HCT116 (cell line): ENCODE measurements at regions not wholly inside any gene's neighbourhood (a gene's known extent, or its start where the extent isn't known, plus 50 kb on each side); places are given as distances from the start of the nearest gene placed in this dataset.

ENCODE experiments used
- ATAC-seq: fragments of 200-7000 bp; cut with Tn5 transposase; 2 replicates; pipeline ENCODE4 v1.9.1; 2020; ENCODE audit warnings: mild to moderate bottlenecking, moderate library complexity
- BruUV-seq: library from RNA; stranded (reverse); fragments of 400-500 nt; replicated peaks from 2 replicates; lab custom pipeline; 2021; lab: Mats Ljungman, UMichigan
- CTCF ChIA-PET: fragments of 300-600 bp; sonication (Branson Sonifier 250); formaldehyde crosslinking; loops from one replicate; lab custom pipeline; 2021; ENCODE audit warnings: antibody characterized with exemption; lab: Charles Lee
- POLR2A ChIA-PET: fragments of 300-600, 350-600 bp; sonication (Branson Sonifier 250); formaldehyde crosslinking; loops from one replicate; lab custom pipeline; 2021; ENCODE audit warnings: antibody characterized with exemption; lab: Charles Lee
- RAD21 ChIA-PET, 2 experiments: fragments of 300-600 bp; sonication (Branson Sonifier 250); formaldehyde crosslinking; loops; one replicate each; lab custom pipeline; 2023; ENCODE audit warnings: low total read pairs in 2 of 2; ENCODE audit not compliant: uncharacterized antibody in 2 of 2, unreplicated experiment in 2 of 2, low non-redundant PET in 1 of 2; lab: Charles Lee
- DNase-seq: peaks from one replicate; pipeline ENCODE4 v3.0.0-alpha.2; 2010; ENCODE audit warnings: low read depth, low spot score
- H2AFZ ChIP-seq: fragments of 200-600 bp; shearing (Covaris generic), sonication (generic); 2 replicates; pipeline ENCODE4 v1.6.1; 2017; ENCODE audit warnings: low read depth, mixed run types, mixed read lengths, antibody characterized with exemption, low read length; ENCODE audit not compliant: poor library complexity, severe bottlenecking
- H3K27ac ChIP-seq: 2 replicates; pipeline ENCODE4 v1.5.1; 2012; ENCODE audit warnings: low read depth, low read length
- H3K27me3 ChIP-seq: fragments of 200-600 bp; sonication (generic); 2 replicates; pipeline ENCODE4 v1.6.1; 2016; ENCODE audit warnings: mixed run types, low read length, mixed read lengths; ENCODE audit not compliant: insufficient read depth
- H3K36me3 ChIP-seq, 2 experiments: fragments of 200-500 bp in 1 of 2; fragments of 200-600 bp in 1 of 2; sonication (Bioruptor generic) in 1 of 2; sonication (generic) in 1 of 2; 2 replicates each; pipeline versions ENCODE4 v1.5.1 to v1.6.1; 2014 to 2016; ENCODE audit warnings: low read length in 2 of 2, inconsistent platforms in 1 of 2, mixed read lengths in 1 of 2, mixed run types in 1 of 2; ENCODE audit not compliant: insufficient read depth in 2 of 2, control insufficient read depth in 1 of 2
- H3K4me1 ChIP-seq, 2 experiments: fragments of 200-600 bp in 1 of 2; sonication (generic) in 1 of 2; 2 replicates each; pipeline versions ENCODE4 v1.5.1 to v1.6.1; 2012 to 2017; ENCODE audit warnings: low read length in 2 of 2, inconsistent platforms in 1 of 2, mild to moderate bottlenecking in 1 of 2, mixed read lengths in 1 of 2, mixed run types in 1 of 2, moderate library complexity in 1 of 2; ENCODE audit not compliant: insufficient read depth in 2 of 2, control insufficient read depth in 1 of 2
- H3K4me2 ChIP-seq: fragments of 200-600 bp; sonication (generic); 2 replicates; pipeline ENCODE4 v1.6.1; 2017; ENCODE audit warnings: mixed run types, low read length, mixed read lengths
- H3K4me3 ChIP-seq, 2 experiments: fragments of 200-600 bp in 1 of 2; sonication (generic) in 1 of 2; replicated peaks in 1 of 2; 2 replicates each; pipeline ENCODE4 v1.5.1; 2011 to 2016; ENCODE audit warnings: low read length in 2 of 2, control low read depth in 1 of 2, low read depth in 1 of 2, mild to moderate bottlenecking in 1 of 2, mixed read lengths in 1 of 2, mixed run types in 1 of 2
- H3K79me2 ChIP-seq: fragments of 200-600 bp; sonication (generic); 2 replicates; pipeline ENCODE4 v1.6.1; 2017; ENCODE audit warnings: mild to moderate bottlenecking, mixed run types, low read length, moderate library complexity, mixed read lengths; ENCODE audit not compliant: insufficient read depth
- H3K9ac ChIP-seq: fragments of 200-600 bp; sonication (generic); 2 replicates; pipeline ENCODE4 v1.6.1; 2016; ENCODE audit warnings: low read length, mixed read lengths
- H3K9me2 ChIP-seq: fragments of 200-600 bp; sonication (generic), shearing (Covaris generic); 2 replicates; pipeline ENCODE4 v1.6.1; 2017; ENCODE audit warnings: mixed run types, mild to moderate bottlenecking, moderate library complexity; ENCODE audit not compliant: insufficient read depth
- H3K9me3 ChIP-seq, 2 experiments: fragments of 200-500 bp in 1 of 2; fragments of 200-600 bp in 1 of 2; sonication (Bioruptor generic) in 1 of 2; sonication (generic) in 1 of 2; 2 replicates each; pipeline ENCODE4 v1.6.1; 2014 to 2017; ENCODE audit warnings: low read length in 2 of 2, mixed read lengths in 2 of 2, inconsistent platforms in 1 of 2, low read depth in 1 of 2, mild to moderate bottlenecking in 1 of 2, mixed run types in 1 of 2, moderate library complexity in 1 of 2; ENCODE audit not compliant: control insufficient read depth in 1 of 2, insufficient read depth in 1 of 2
- H4K20me1 ChIP-seq: fragments of 200-600 bp; sonication (generic), shearing (Covaris generic); 2 replicates; pipeline ENCODE4 v1.6.1; 2017; ENCODE audit warnings: mixed run types, mild to moderate bottlenecking, moderate library complexity; ENCODE audit not compliant: insufficient read depth
- ATF3 ChIP-seq: IDR thresholded peaks from 2 replicates; pipeline ENCODE4 v1.6.1; 2012
- CEBPB ChIP-seq: IDR thresholded peaks from 2 replicates; pipeline ENCODE4 v1.6.1; 2012; ENCODE audit warnings: low read depth
- EGR1 ChIP-seq: IDR thresholded peaks from 2 replicates; pipeline ENCODE4 v1.6.1; 2012; ENCODE audit warnings: low read depth
- ELF1 ChIP-seq: IDR thresholded peaks from 2 replicates; pipeline ENCODE4 v1.6.1; 2012; ENCODE audit warnings: low read depth, borderline replicate concordance
- EZH2 ChIP-seq: fragments of 200-600 bp; sonication (generic); IDR thresholded peaks from 2 replicates; pipeline ENCODE4 v1.6.1; 2017; ENCODE audit warnings: antibody characterized with exemption, mixed run types
- EZH2phosphoT487 ChIP-seq: fragments of 200-600 bp; IDR thresholded peaks from 2 replicates; pipeline ENCODE4 v1.6.1; 2018; ENCODE audit warnings: antibody characterized with exemption, borderline replicate concordance
- POLR2A ChIP-seq: IDR thresholded peaks from 2 replicates; pipeline ENCODE4 v1.7.0; 2011; ENCODE audit warnings: borderline replicate concordance; ENCODE audit not compliant: insufficient read depth, insufficient read length; ENCODE audit errors: extremely low read depth
- POLR2AphosphoS5 ChIP-seq: IDR thresholded peaks from 2 replicates; pipeline ENCODE4 v1.6.1; 2011; ENCODE audit warnings: mild to moderate bottlenecking, low read depth, low read length, moderate library complexity
- SIN3A ChIP-seq: IDR thresholded peaks from 2 replicates; pipeline ENCODE4 v1.6.1; 2012; ENCODE audit warnings: low read depth
- SRF ChIP-seq: IDR thresholded peaks from 2 replicates; pipeline ENCODE4 v1.6.1; 2012; ENCODE audit warnings: low read depth
- TCF7L2 ChIP-seq: IDR thresholded peaks from 2 replicates; pipeline ENCODE4 v1.7.0; 2011; ENCODE audit warnings: borderline replicate concordance, inconsistent platforms; ENCODE audit not compliant: insufficient read depth, insufficient read length; ENCODE audit errors: extremely low read depth
- ZFX ChIP-seq: fragments of 450-650 bp; IDR thresholded peaks from 2 replicates; pipeline ENCODE4 v1.6.1; 2017
- ZNF274 ChIP-seq: fragments of 200-500 bp; sonication (Bioruptor generic); IDR thresholded peaks from 2 replicates; pipeline ENCODE4 v1.6.1; 2014; ENCODE audit warnings: mild to moderate bottlenecking, low read depth, low read length, inconsistent platforms
- intact Hi-C: fragments of 100-400 bp; cut with micrococcal nuclease; formaldehyde crosslinking; loops from 2 replicates; pipeline ENCODE4 v1.10.0; 2022
- TF ChIP-seq, protein P1 (sequence below), 3 experiments: fragments of 200-600 bp in 1 of 3; sonication (generic) in 1 of 3; IDR thresholded peaks in 2 of 3; conservative IDR thresholded peaks in 1 of 3; 2 replicates each; pipeline ENCODE4 v1.5.1; 2012 to 2017; ENCODE audit warnings: low read depth in 2 of 3, low read length in 2 of 3, antibody characterized with exemption in 1 of 3, borderline replicate concordance in 1 of 3, control low read depth in 1 of 3, mild to moderate bottlenecking in 1 of 3, mixed read lengths in 1 of 3, mixed run types in 1 of 3, moderate library complexity in 1 of 3; ENCODE audit not compliant: insufficient read depth in 1 of 3

- intact Hi-C loops: no loop called here
- H3K79me2 ChIP-seq: no peaks in the 10 kb centered on the region
- no TSS peak for BruUV-seq
- CTCF ChIA-PET: no interaction called here
- POLR2A ChIA-PET: no interaction called here
- no peak overlapping the region for H3K4me2 ChIP-seq
- no peaks in the 10 kb centered on the region for H4K20me1 ChIP-seq
- no peak for ATAC-seq
- no peaks in the 10 kb centered on the region for H3K9me2 ChIP-seq
- H3K27me3 ChIP-seq: no peaks in the 10 kb centered on the region
- no peak overlapping the region for H2AFZ ChIP-seq
- TF ChIP-seq SRF (no peak), SIN3A (no peak), ZNF274 (no peak), EZH2phosphoT487 (no peak), ZFX (no peak), ATF3 (no peak), EGR1 (no peak), POLR2AphosphoS5 (no peak), CEBPB (no peak)
- TF ChIP-seq, protein P1, sequence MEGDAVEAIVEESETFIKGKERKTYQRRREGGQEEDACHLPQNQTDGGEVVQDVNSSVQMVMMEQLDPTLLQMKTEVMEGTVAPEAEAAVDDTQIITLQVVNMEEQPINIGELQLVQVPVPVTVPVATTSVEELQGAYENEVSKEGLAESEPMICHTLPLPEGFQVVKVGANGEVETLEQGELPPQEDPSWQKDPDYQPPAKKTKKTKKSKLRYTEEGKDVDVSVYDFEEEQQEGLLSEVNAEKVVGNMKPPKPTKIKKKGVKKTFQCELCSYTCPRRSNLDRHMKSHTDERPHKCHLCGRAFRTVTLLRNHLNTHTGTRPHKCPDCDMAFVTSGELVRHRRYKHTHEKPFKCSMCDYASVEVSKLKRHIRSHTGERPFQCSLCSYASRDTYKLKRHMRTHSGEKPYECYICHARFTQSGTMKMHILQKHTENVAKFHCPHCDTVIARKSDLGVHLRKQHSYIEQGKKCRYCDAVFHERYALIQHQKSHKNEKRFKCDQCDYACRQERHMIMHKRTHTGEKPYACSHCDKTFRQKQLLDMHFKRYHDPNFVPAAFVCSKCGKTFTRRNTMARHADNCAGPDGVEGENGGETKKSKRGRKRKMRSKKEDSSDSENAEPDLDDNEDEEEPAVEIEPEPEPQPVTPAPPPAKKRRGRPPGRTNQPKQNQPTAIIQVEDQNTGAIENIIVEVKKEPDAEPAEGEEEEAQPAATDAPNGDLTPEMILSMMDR (IDR thresholded peaks at IDR 0.05 in 2 of 3, conservative IDR thresholded peaks at IDR 0.05 in 1 of 3; ENCODE audit: borderline replicate concordance in 1 of 3, insufficient read depth in 1 of 3, low read depth in 2 of 3, low read length in 2 of 3): no peak
- TF ChIP-seq, all 23 proteins: peak for 0
- Histone ChIP-seq H3K9ac (no peak overlapping the region), H3K27ac (no peak overlapping the region), H3K9me3 (no peaks in the 10 kb centered on the region), H3K36me3 (no peaks in the 10 kb centered on the region), H3K4me3 (no peak overlapping the region), H3K4me1 (no peaks in the 10 kb centered on the region)
- DNase-seq: no peak
- RAD21 ChIA-PET: no interaction called here
These were observed 112.4 kb upstream of the RREB1 start for GRCh38 chr6:6995328-6995727.

- no peak for ATAC-seq
- Histone ChIP-seq H3K36me3 (no peaks in the 10 kb centered on the region), H3K27ac (no peak overlapping the region), H4K20me1 (no peaks in the 10 kb centered on the region), H3K4me1 (no peaks in the 10 kb centered on the region), H3K4me2 (no peak overlapping the region), H3K4me3 (no peak overlapping the region), H2AFZ (no peak overlapping the region), H3K9me3 (no peaks in the 10 kb centered on the region), H3K9me2 (no peaks in the 10 kb centered on the region), H3K79me2 (no peaks in the 10 kb centered on the region), H3K27me3 (no peaks in the 10 kb centered on the region), H3K9ac (no peak overlapping the region)
- ChIA-PET POLR2A (no interaction called here), RAD21 (no interaction called here), CTCF (no interaction called here)
- TF ChIP-seq ZNF274 (no peak), ATF3 (no peak), ELF1 (no peak), EZH2 (no peak), ZFX (no peak), POLR2AphosphoS5 (no peak), SRF (no peak), POLR2A (no peak), TCF7L2 (no peak)
- DNase-seq: no peak
- intact Hi-C loops: no loop called here
- no TSS peak for BruUV-seq
These were observed 111.6 kb upstream of the RREB1 start for GRCh38 chr6:6996124-6996523.
